K562 (cell line): ENCODE measurements at regions not wholly inside any gene's neighbourhood (a gene's known extent, or its start where the extent isn't known, plus 50 kb on each side); places are given as distances from the start of the nearest gene placed in this dataset.

Experiments used
- ATAC-seq: fragments of 200-7000 bp; cut with Tn5 transposase; 3 replicates; pipeline ENCODE4 v1.9.1; 2020; ENCODE audit warnings: moderate library complexity
- BruUV-seq: library from RNA; stranded (reverse); fragments of 400-500 nt; replicated peaks from 2 replicates; lab custom pipeline; 2021; lab: Mats Ljungman, UMichigan
- CTCF ChIA-PET: fragments of 300-600 bp; formaldehyde crosslinking; extraction: SDS; loops from one replicate; lab custom pipeline; 2021; ENCODE audit warnings: low intra/inter-chr PET ratio; lab: Yijun Ruan, JAX
- POLR2A ChIA-PET: fragments of 300-600, 350-650 bp; sonication (Branson Sonifier 250); formaldehyde crosslinking; extraction: SDS; loops from one replicate; lab custom pipeline; 2021; ENCODE audit warnings: antibody characterized with exemption, inconsistent platforms; lab: Yijun Ruan, JAX
- DNase-seq, 4 experiments: peaks; one replicate each; pipeline versions ENCODE4 v3.0.0 to v3.0.0-alpha.2; 2011 to 2018; ENCODE audit warnings: low spot score in 3 of 4, mixed read lengths in 3 of 4; ENCODE audit errors: extremely low read depth in 1 of 4
- FAIRE-seq: peaks from 2 replicates; lab custom pipeline; 2011; peaks lifted over from hg19 to GRCh38; lab: Jason Lieb, UNC
- H2AFZ ChIP-seq: 2 replicates; pipeline ENCODE4 v1.6.0; 2011; ENCODE audit warnings: low read depth, low read length, control low read depth, inconsistent platforms
- H3K27ac ChIP-seq: fragments of 200-600 bp; 3 replicates; pipeline ENCODE4 v1.8.0; 2011; ENCODE audit warnings: low read depth, mild to moderate bottlenecking, control low read depth, inconsistent platforms, low read length, moderate library complexity, mixed read lengths; ENCODE audit errors: extremely low read depth
- H3K27me3 ChIP-seq, 2 experiments: fragments of 300-600 bp in 1 of 2; 2 replicates in 1 of 2; 3 replicates in 1 of 2; pipeline versions ENCODE4 v1.6.0 to v1.8.0; 2011; ENCODE audit warnings: inconsistent platforms in 2 of 2, low read length in 2 of 2, mild to moderate bottlenecking in 1 of 2, mixed read lengths in 1 of 2, moderate library complexity in 1 of 2; ENCODE audit not compliant: control insufficient read depth in 2 of 2, insufficient read depth in 2 of 2
- H3K36me3 ChIP-seq: fragments of 300-600 bp; 3 replicates; pipeline ENCODE4 v1.8.0; 2011; ENCODE audit warnings: mild to moderate bottlenecking, low read length, inconsistent platforms; ENCODE audit not compliant: control insufficient read depth, insufficient read depth
- H3K4me1 ChIP-seq, 2 experiments: fragments of 200-600 bp in 1 of 2; replicated peaks in 1 of 2; 2 replicates in 1 of 2; 3 replicates in 1 of 2; pipeline versions ENCODE4 v1.5.1 to v1.8.0; 2011; ENCODE audit warnings: inconsistent platforms in 2 of 2, low read length in 2 of 2, mild to moderate bottlenecking in 1 of 2, mixed read lengths in 1 of 2, moderate library complexity in 1 of 2; ENCODE audit not compliant: control insufficient read depth in 2 of 2, insufficient read depth in 2 of 2
- H3K4me2 ChIP-seq: 2 replicates; pipeline ENCODE4 v1.6.1; 2011; ENCODE audit warnings: low read length, control low read depth, inconsistent platforms, mixed read lengths; ENCODE audit not compliant: insufficient read depth
- H3K4me3 ChIP-seq: fragments of 200-600 bp; sonication (generic), shearing (Covaris generic); 2 replicates; pipeline ENCODE4 v1.5.1; 2016; ENCODE audit warnings: control low read depth, inconsistent platforms
- H3K79me2 ChIP-seq: fragments of 200-600 bp; 3 replicates; pipeline ENCODE4 v1.8.0; 2011; ENCODE audit warnings: low read length, inconsistent platforms; ENCODE audit not compliant: control insufficient read depth, insufficient read depth
- H3K9ac ChIP-seq, 2 experiments: 2 replicates each; pipeline versions ENCODE4 v1.6.0 to v1.6.1; 2011; ENCODE audit warnings: low read depth in 2 of 2, low read length in 2 of 2, control low read depth in 1 of 2, inconsistent platforms in 1 of 2, mild to moderate bottlenecking in 1 of 2, mixed read lengths in 1 of 2; ENCODE audit not compliant: insufficient read depth in 1 of 2
- H3K9me1 ChIP-seq: one replicate; pipeline ENCODE4 v1.6.0; 2011; ENCODE audit warnings: inconsistent platforms, mild to moderate bottlenecking, low read length, moderate library complexity; ENCODE audit not compliant: control insufficient read depth, insufficient read depth
- H3K9me3 ChIP-seq: replicated peaks from 2 replicates; pipeline ENCODE4 v1.5.1; 2011; ENCODE audit warnings: low read depth, low read length, inconsistent platforms; ENCODE audit not compliant: control insufficient read depth, insufficient read depth
- H4K20me1 ChIP-seq: replicated peaks from 2 replicates; pipeline ENCODE4 v1.6.1; 2011; ENCODE audit warnings: low read length, inconsistent platforms, mixed read lengths; ENCODE audit not compliant: control insufficient read depth, insufficient read depth
- CBX5 ChIP-seq: IDR thresholded peaks from 2 replicates; pipeline ENCODE4 v1.6.1; 2014; ENCODE audit warnings: low read depth, borderline replicate concordance
- CBX8 ChIP-seq: fragments of 200-600 bp; sonication (generic); IDR thresholded peaks from 2 replicates; pipeline ENCODE4 v1.6.1; 2012; ENCODE audit warnings: borderline replicate concordance, mixed run types, low read depth, mild to moderate bottlenecking, moderate library complexity, mixed read lengths, low read length, control low read depth, inconsistent platforms; ENCODE audit not compliant: poor library complexity, severe bottlenecking; ENCODE audit errors: extremely low read depth
- FOXK1 ChIP-seq: sonication (generic); formaldehyde crosslinking; IDR thresholded peaks from 2 replicates; pipeline ENCODE4 v1.8.0; 2022; ENCODE audit warnings: missing genetic modification reagents, mild to moderate bottlenecking, borderline replicate concordance
- GTF2F1 ChIP-seq: IDR thresholded peaks from 2 replicates; pipeline ENCODE4 v1.6.1; 2011; ENCODE audit warnings: low read depth, low read length, improper control_type of control experiment
- KLF6 ChIP-seq: fragments of 250-450 bp; sonication (Bioruptor Pico); IDR thresholded peaks from 2 replicates; pipeline ENCODE4 v1.4.0; 2020; ENCODE audit warnings: mild to moderate bottlenecking, moderate library complexity, borderline replicate concordance
- L3MBTL2 ChIP-seq: fragments of 450-650 bp; IDR thresholded peaks from 2 replicates; pipeline ENCODE4 v1.6.1; 2016; ENCODE audit warnings: mild to moderate bottlenecking, moderate library complexity
- SIN3B ChIP-seq: fragments of 450-650 bp; IDR thresholded peaks from 2 replicates; pipeline ENCODE4 v1.6.1; 2017; ENCODE audit warnings: low read depth, mild to moderate bottlenecking, moderate library complexity
- SIX5 ChIP-seq, 2 experiments: IDR thresholded peaks; 2 replicates each; pipeline ENCODE4 v1.6.1; 2011; ENCODE audit warnings: low read length in 2 of 2, borderline replicate concordance in 1 of 2, low read depth in 1 of 2, mild to moderate bottlenecking in 1 of 2, moderate library complexity in 1 of 2; ENCODE audit not compliant: insufficient read depth in 1 of 2
- SMAD2 ChIP-seq: fragments of 150-350 bp; IDR thresholded peaks from 2 replicates; pipeline ENCODE4 v1.6.1; 2014; ENCODE audit warnings: low read depth, mild to moderate bottlenecking, low read length
- ZNF668 ChIP-seq: fragments of 250-450 bp; sonication (Bioruptor Pico); IDR thresholded peaks from 2 replicates; pipeline ENCODE4 v1.8.0; 2022; ENCODE audit warnings: mild to moderate bottlenecking, inconsistent platforms
- WGBS: fragments of 100-300 bp; shearing (Covaris generic); methylation state at CpG from one replicate; pipeline ENCODE4 v1.1.6; 2016; ENCODE audit warnings: low coverage, mixed read lengths; ENCODE audit not compliant: insufficient coverage; ENCODE audit errors: missing lambda C conversion rate; 5-methylcytosine and 5-hydroxymethylcytosine counted together
- in situ Hi-C: fragments of 300-500 bp; cut with MboI; formaldehyde crosslinking; loops from 4 replicates; pipeline ENCODE4 v1.15.0; 2018; ENCODE audit warnings: inconsistent platforms, mixed read lengths
- intact Hi-C: fragments of 100-400 bp; cut with micrococcal nuclease; formaldehyde crosslinking; loops from 2 replicates; pipeline ENCODE4 v1.14.2; 2022

- no peak overlapping the region for H3K4me3 ChIP-seq
- CTCF ChIA-PET: no interaction called here
- WGBS: 0% methylated on average over 9 of the region's 9 CpGs
- intact Hi-C loops: no loop called here
- no peak for ATAC-seq
- no peaks in the 10 kb centered on the region for H3K9me3 ChIP-seq
- H3K79me2 ChIP-seq: no peaks in the 10 kb centered on the region
- no peaks in the 10 kb centered on the region for H3K36me3 ChIP-seq
- H3K4me2 ChIP-seq: no peak overlapping the region
- no peaks in the 10 kb centered on the region for H3K4me1 ChIP-seq
- POLR2A ChIA-PET: no interaction called here
- in situ Hi-C loops: no loop called here
- no peaks in the 10 kb centered on the region for H3K27me3 ChIP-seq
- H3K27ac ChIP-seq: no peak overlapping the region
- H3K9ac ChIP-seq: no peak overlapping the region
- H3K9me1 ChIP-seq: no peaks in the 10 kb centered on the region
- no peak for TF ChIP-seq ZNF668
- TF ChIP-seq SIN3B: no peak
- no peak for TF ChIP-seq SIX5 (IDR thresholded peaks at IDR 0.05; ENCODE audit: borderline replicate concordance in 1 of 2, insufficient read depth in 1 of 2, low read depth in 1 of 2, low read length in 2 of 2)
- no peak for TF ChIP-seq FOXK1 (CRISPR knock-in tag)
- TF ChIP-seq SMAD2: no peak
- TF ChIP-seq CBX8: no peak
- TF ChIP-seq GTF2F1: no peak
- no peak for TF ChIP-seq KLF6 (CRISPR knock-in tag)
- TF ChIP-seq CBX5: no peak
- no peak for TF ChIP-seq L3MBTL2
- no peaks in the 10 kb centered on the region for H4K20me1 ChIP-seq
- H2AFZ ChIP-seq: no peak overlapping the region
- no peak for DNase-seq
- no TSS peak for BruUV-seq
- FAIRE-seq: no peak
Measured at GRCh38 chr5:97405941-97406340, 222.9 kb upstream of the RIOK2 start.
